K562 (cell line): ENCODE measurements at regions not wholly inside any gene's neighbourhood (a gene's known extent, or its start where the extent isn't known, plus 50 kb on each side); places are given as distances from the start of the nearest gene placed in this dataset.

Experiments used
- ATAC-seq: fragments of 200-7000 bp; cut with Tn5 transposase; 3 replicates; pipeline ENCODE4 v1.9.1; 2020; ENCODE audit warnings: moderate library complexity
- BruUV-seq: library from RNA; stranded (reverse); fragments of 400-500 nt; replicated peaks from 2 replicates; lab custom pipeline; 2021; lab: Mats Ljungman, UMichigan
- CTCF ChIA-PET: fragments of 300-600 bp; formaldehyde crosslinking; extraction: SDS; loops from one replicate; lab custom pipeline; 2021; ENCODE audit warnings: low intra/inter-chr PET ratio; lab: Yijun Ruan, JAX
- POLR2A ChIA-PET: fragments of 300-600, 350-650 bp; sonication (Branson Sonifier 250); formaldehyde crosslinking; extraction: SDS; loops from one replicate; lab custom pipeline; 2021; ENCODE audit warnings: antibody characterized with exemption, inconsistent platforms; lab: Yijun Ruan, JAX
- DNase-seq, 4 experiments: peaks; one replicate each; pipeline versions ENCODE4 v3.0.0 to v3.0.0-alpha.2; 2011 to 2018; ENCODE audit warnings: low spot score in 3 of 4, mixed read lengths in 3 of 4; ENCODE audit errors: extremely low read depth in 1 of 4
- FAIRE-seq: peaks from 2 replicates; lab custom pipeline; 2011; peaks lifted over from hg19 to GRCh38; lab: Jason Lieb, UNC
- H2AFZ ChIP-seq: 2 replicates; pipeline ENCODE4 v1.6.0; 2011; ENCODE audit warnings: low read depth, low read length, control low read depth, inconsistent platforms
- H3K27ac ChIP-seq: fragments of 200-600 bp; 3 replicates; pipeline ENCODE4 v1.8.0; 2011; ENCODE audit warnings: low read depth, mild to moderate bottlenecking, control low read depth, inconsistent platforms, low read length, moderate library complexity, mixed read lengths; ENCODE audit errors: extremely low read depth
- H3K27me3 ChIP-seq, 2 experiments: fragments of 300-600 bp in 1 of 2; 2 replicates in 1 of 2; 3 replicates in 1 of 2; pipeline versions ENCODE4 v1.6.0 to v1.8.0; 2011; ENCODE audit warnings: inconsistent platforms in 2 of 2, low read length in 2 of 2, mild to moderate bottlenecking in 1 of 2, mixed read lengths in 1 of 2, moderate library complexity in 1 of 2; ENCODE audit not compliant: control insufficient read depth in 2 of 2, insufficient read depth in 2 of 2
- H3K36me3 ChIP-seq: fragments of 300-600 bp; 3 replicates; pipeline ENCODE4 v1.8.0; 2011; ENCODE audit warnings: mild to moderate bottlenecking, low read length, inconsistent platforms; ENCODE audit not compliant: control insufficient read depth, insufficient read depth
- H3K4me1 ChIP-seq, 2 experiments: fragments of 200-600 bp in 1 of 2; replicated peaks in 1 of 2; 2 replicates in 1 of 2; 3 replicates in 1 of 2; pipeline versions ENCODE4 v1.5.1 to v1.8.0; 2011; ENCODE audit warnings: inconsistent platforms in 2 of 2, low read length in 2 of 2, mild to moderate bottlenecking in 1 of 2, mixed read lengths in 1 of 2, moderate library complexity in 1 of 2; ENCODE audit not compliant: control insufficient read depth in 2 of 2, insufficient read depth in 2 of 2
- H3K4me2 ChIP-seq: 2 replicates; pipeline ENCODE4 v1.6.1; 2011; ENCODE audit warnings: low read length, control low read depth, inconsistent platforms, mixed read lengths; ENCODE audit not compliant: insufficient read depth
- H3K4me3 ChIP-seq: fragments of 200-600 bp; sonication (generic), shearing (Covaris generic); 2 replicates; pipeline ENCODE4 v1.5.1; 2016; ENCODE audit warnings: control low read depth, inconsistent platforms
- H3K79me2 ChIP-seq: fragments of 200-600 bp; 3 replicates; pipeline ENCODE4 v1.8.0; 2011; ENCODE audit warnings: low read length, inconsistent platforms; ENCODE audit not compliant: control insufficient read depth, insufficient read depth
- H3K9ac ChIP-seq, 2 experiments: 2 replicates each; pipeline versions ENCODE4 v1.6.0 to v1.6.1; 2011; ENCODE audit warnings: low read depth in 2 of 2, low read length in 2 of 2, control low read depth in 1 of 2, inconsistent platforms in 1 of 2, mild to moderate bottlenecking in 1 of 2, mixed read lengths in 1 of 2; ENCODE audit not compliant: insufficient read depth in 1 of 2
- H3K9me1 ChIP-seq: one replicate; pipeline ENCODE4 v1.6.0; 2011; ENCODE audit warnings: inconsistent platforms, mild to moderate bottlenecking, low read length, moderate library complexity; ENCODE audit not compliant: control insufficient read depth, insufficient read depth
- H3K9me3 ChIP-seq: replicated peaks from 2 replicates; pipeline ENCODE4 v1.5.1; 2011; ENCODE audit warnings: low read depth, low read length, inconsistent platforms; ENCODE audit not compliant: control insufficient read depth, insufficient read depth
- H4K20me1 ChIP-seq: replicated peaks from 2 replicates; pipeline ENCODE4 v1.6.1; 2011; ENCODE audit warnings: low read length, inconsistent platforms, mixed read lengths; ENCODE audit not compliant: control insufficient read depth, insufficient read depth
- CBFA2T2 ChIP-seq: fragments of 450-650 bp; conservative IDR thresholded peaks from 2 replicates; pipeline ENCODE4 v1.6.1; 2017; ENCODE audit warnings: mild to moderate bottlenecking
- CCNT2 ChIP-seq: IDR thresholded peaks from 2 replicates; pipeline ENCODE4 v1.6.1; 2011; ENCODE audit warnings: borderline replicate concordance, low read depth, mild to moderate bottlenecking, moderate library complexity, mixed read lengths, low read length; ENCODE audit not compliant: insufficient read length; ENCODE audit errors: extremely low read depth
- FIP1L1 ChIP-seq: fragments of 200-400 bp; formaldehyde crosslinking; IDR thresholded peaks from 2 replicates; pipeline ENCODE4 v1.6.1; 2018; ENCODE audit warnings: mild to moderate bottlenecking, low read depth, low read length; ENCODE audit not compliant: poor library complexity, severe bottlenecking
- GABPA ChIP-seq: fragments of 200-800 bp; sonication (Bioruptor generic); conservative IDR thresholded peaks from 2 replicates; pipeline ENCODE4 v1.6.1; 2016; ENCODE audit warnings: low read depth, missing genetic modification characterization, missing compliant biosample characterization
- KAT2B ChIP-seq: IDR thresholded peaks from one replicate; pipeline ENCODE4 v1.6.1; 2012; ENCODE audit warnings: low read depth, mild to moderate bottlenecking, control low read depth, inconsistent platforms, low read length, moderate library complexity
- SLC30A9 ChIP-seq: fragments of 250-450 bp; sonication (Bioruptor Pico); IDR thresholded peaks from 2 replicates; pipeline ENCODE4 v1.8.0; 2022; ENCODE audit warnings: mild to moderate bottlenecking, moderate library complexity
- SOX6 ChIP-seq: fragments of 450-650 bp; IDR thresholded peaks from 2 replicates; pipeline ENCODE4 v1.6.1; 2014; ENCODE audit warnings: mild to moderate bottlenecking
- ZFP36 ChIP-seq: fragments of 150-350 bp; IDR thresholded peaks from 2 replicates; pipeline ENCODE4 v1.6.1; 2018; ENCODE audit warnings: low read length, low read depth; ENCODE audit not compliant: partially characterized antibody
- WGBS: fragments of 100-300 bp; shearing (Covaris generic); methylation state at CpG from one replicate; pipeline ENCODE4 v1.1.6; 2016; ENCODE audit warnings: low coverage, mixed read lengths; ENCODE audit not compliant: insufficient coverage; ENCODE audit errors: missing lambda C conversion rate; 5-methylcytosine and 5-hydroxymethylcytosine counted together
- in situ Hi-C: fragments of 300-500 bp; cut with MboI; formaldehyde crosslinking; loops from 4 replicates; pipeline ENCODE4 v1.15.0; 2018; ENCODE audit warnings: inconsistent platforms, mixed read lengths
- intact Hi-C: fragments of 100-400 bp; cut with micrococcal nuclease; formaldehyde crosslinking; loops from 2 replicates; pipeline ENCODE4 v1.14.2; 2022

DNA sequence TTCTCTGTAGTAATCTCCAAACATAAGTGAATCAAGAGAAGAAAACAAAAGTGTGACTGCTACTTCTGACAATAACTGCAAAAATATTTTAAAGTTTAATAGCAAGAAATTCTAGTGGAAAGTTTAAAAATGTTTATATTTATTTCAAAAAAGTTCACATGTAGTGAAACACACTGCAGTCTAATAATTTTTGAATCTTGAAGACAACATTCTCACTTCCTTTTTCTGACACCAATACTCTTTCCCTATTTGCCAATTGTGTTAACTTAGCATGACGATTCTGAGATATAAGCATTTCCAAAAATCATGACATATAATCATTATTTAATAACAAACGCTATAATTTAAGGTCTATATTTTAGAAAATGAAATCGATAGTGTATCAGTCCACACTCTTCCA lies 429.1 kb upstream of the PKDCC start:
- POLR2A ChIA-PET: no interaction called here
- TF ChIP-seq CBFA2T2 (no peak), GABPA (tag) (no peak), SLC30A9 (CRISPR knock-in tag) (no peak), KAT2B (no peak), SOX6 (no peak), FIP1L1 (no peak)
- TF ChIP-seq, all 486 proteins: peak for 0
- Histone ChIP-seq H2AFZ (no peak overlapping the region), H3K9me1 (no peaks in the 10 kb centered on the region), H3K9ac (no peak overlapping the region), H3K79me2 (no peaks in the 10 kb centered on the region), H3K4me3 (no peak overlapping the region), H3K27ac (no peak overlapping the region), H4K20me1 (no peaks in the 10 kb centered on the region), H3K4me1 (no peaks in the 10 kb centered on the region), H3K4me2 (no peak overlapping the region), H3K36me3 (no peaks in the 10 kb centered on the region), H3K9me3 (no peaks in the 10 kb centered on the region; the same call in 1 of the 2 replicates), H3K27me3 (no peaks in the 10 kb centered on the region)
- CTCF ChIA-PET: no interaction called here
- intact Hi-C loops (no loop called here), in situ Hi-C loops (no loop called here)
- BruUV-seq: no TSS peak
- no peak for ATAC-seq
- no peak for DNase-seq
- 4% methylated on average over 3 of the region's 3 CpGs for WGBS
- FAIRE-seq: no peak

DNA sequence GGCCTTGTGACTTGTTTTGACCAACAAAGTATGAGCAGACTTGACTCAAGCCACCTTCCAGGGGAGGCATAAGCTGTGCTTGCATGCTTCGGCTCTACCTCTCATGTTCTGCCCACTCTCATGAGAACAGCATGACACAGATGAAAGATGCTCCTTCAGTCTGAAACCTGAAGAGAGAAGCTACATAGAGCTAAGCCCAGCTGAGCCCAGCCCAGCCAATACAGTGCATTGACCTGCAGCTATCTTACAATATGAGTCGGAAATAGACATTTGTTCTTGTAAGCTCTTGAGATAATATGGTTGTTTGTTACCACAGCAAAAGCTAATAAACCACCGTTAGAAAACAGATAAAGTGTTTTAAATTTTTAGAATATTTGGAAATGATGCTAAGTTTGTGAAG lies 426.7 kb upstream of the PKDCC start:
- no peaks in the 10 kb centered on the region for H3K9me1 ChIP-seq
- in situ Hi-C loops: no loop called here
- intact Hi-C loops: no loop called here
- no peaks in the 10 kb centered on the region for H4K20me1 ChIP-seq
- H3K4me1 ChIP-seq: no peaks in the 10 kb centered on the region
- H3K4me2 ChIP-seq: no peak overlapping the region
- DNase-seq (no peak), FAIRE-seq (no peak), ATAC-seq (no peak)
- no peak overlapping the region for H3K27ac ChIP-seq
- H2AFZ ChIP-seq: no peak overlapping the region
- H3K9me3 ChIP-seq: no peaks in the 10 kb centered on the region
- H3K27me3 ChIP-seq: no peaks in the 10 kb centered on the region
- POLR2A ChIA-PET: no interaction called here
- no peak overlapping the region for H3K4me3 ChIP-seq
- no peak overlapping the region for H3K9ac ChIP-seq
- H3K36me3 ChIP-seq: no peaks in the 10 kb centered on the region
- no peaks in the 10 kb centered on the region for H3K79me2 ChIP-seq
- WGBS: 0% methylated on average over 3 of the region's 3 CpGs
- CTCF ChIA-PET: no interaction called here
- no TSS peak for BruUV-seq
- TF ChIP-seq ZFP36 (no peak), CCNT2 (no peak), FIP1L1 (no peak)
